ENCODE measurements at regions not wholly inside any gene's neighbourhood (a gene's known extent, or its start where the extent isn't known, plus 50 kb on each side); places are given as distances from the start of the nearest gene placed in this dataset.
"Not testable (repeated sequence)": the region's sequence is repeated elsewhere in the genome, so short reads cannot be mapped to it uniquely, and the experiment has no call there.

- Histone ChIP-seq H3K9me3 (ENCODE audit: control extremely low read depth in 1 of 5, control insufficient read depth in 4 of 5, insufficient read depth in 2 of 5, low read depth in 1 of 5, low read length in 4 of 5) (no peaks in the 10 kb centered on the region), H3K4me3 (ENCODE audit: control insufficient read depth in 1 of 7, extremely low read depth in 1 of 7, insufficient read depth in 4 of 7, low read depth in 2 of 7, low read length in 6 of 7) (no peak overlapping the region), H3K36me3 (ENCODE audit: control insufficient read depth in 4 of 4, insufficient read depth in 4 of 4, low read length in 3 of 4) (no peaks in the 10 kb centered on the region), H3K27me3 (replicated peaks in 2 of 5; ENCODE audit: control insufficient read depth in 4 of 5, insufficient read depth in 5 of 5, low read length in 4 of 5) (no peaks in the 10 kb centered on the region), H3K4me1 (ENCODE audit: control extremely low read depth in 1 of 4, control insufficient read depth in 4 of 4, insufficient read depth in 4 of 4, low read length in 3 of 4) (peaks cover 0 to 10% (median 4%) of the 10 kb centered on the region in 4 experiments), H3K27ac (ENCODE audit: insufficient read depth in 1 of 2, low read depth in 1 of 2, low read length in 2 of 2, poor library complexity in 1 of 2, severe bottlenecking in 2 of 2) (no peak overlapping the region)
- WGBS (ENCODE audit: insufficient coverage), result no CpG with 5 or more reads among the region's 4 CpGs
- POLR2A ChIA-PET, result no interaction called here
- DNase-seq, result no peak
- CTCF ChIA-PET, result no interaction called here
These were observed 498.8 kb downstream of the TMEM135 start for GRCh38 chr11:87536565-87536964.

- ChIA-PET POLR2A (no interaction called here), CTCF (no interaction called here)
- H3K4me3 ChIP-seq (ENCODE audit: control insufficient read depth in 1 of 7, extremely low read depth in 1 of 7, insufficient read depth in 4 of 7, low read depth in 2 of 7, low read length in 6 of 7), result no peak overlapping the region
- H3K9me3 ChIP-seq (ENCODE audit: control extremely low read depth in 1 of 5, control insufficient read depth in 4 of 5, insufficient read depth in 2 of 5, low read depth in 1 of 5, low read length in 4 of 5), result no peaks in the 10 kb centered on the region
- no peak for DNase-seq
- no peak overlapping the region for H3K27ac ChIP-seq (ENCODE audit: insufficient read depth in 1 of 2, low read depth in 1 of 2, low read length in 2 of 2, poor library complexity in 1 of 2, severe bottlenecking in 2 of 2)
- H3K27me3 ChIP-seq (replicated peaks in 2 of 5; ENCODE audit: control insufficient read depth in 4 of 5, insufficient read depth in 5 of 5, low read length in 4 of 5), result no peaks in the 10 kb centered on the region
- no peaks in the 10 kb centered on the region for H3K36me3 ChIP-seq (ENCODE audit: control insufficient read depth in 4 of 4, insufficient read depth in 4 of 4, low read length in 3 of 4)
- H3K4me1 ChIP-seq (ENCODE audit: control extremely low read depth in 1 of 4, control insufficient read depth in 4 of 4, insufficient read depth in 4 of 4, low read length in 3 of 4), result peaks cover 0 to 10% (median 4%) of the 10 kb centered on the region in 4 experiments
- WGBS (ENCODE audit: insufficient coverage), result 80% methylated on average over 1 of the region's 2 CpGs
These were observed 498.3 kb downstream of the TMEM135 start for GRCh38 chr11:87536016-87536415.

- Histone ChIP-seq H3K36me3 (ENCODE audit: control insufficient read depth in 4 of 4, insufficient read depth in 4 of 4, low read length in 3 of 4) (no peaks in the 10 kb centered on the region), H3K27ac (ENCODE audit: insufficient read depth in 1 of 2, low read depth in 1 of 2, low read length in 2 of 2, poor library complexity in 1 of 2, severe bottlenecking in 2 of 2) (no peak overlapping the region), H3K4me3 (ENCODE audit: control insufficient read depth in 1 of 7, extremely low read depth in 1 of 7, insufficient read depth in 4 of 7, low read depth in 2 of 7, low read length in 6 of 7) (no peak overlapping the region), H3K9me3 (ENCODE audit: control extremely low read depth in 1 of 5, control insufficient read depth in 4 of 5, insufficient read depth in 2 of 5, low read depth in 1 of 5, low read length in 4 of 5) (no peaks in the 10 kb centered on the region), H3K4me1 (ENCODE audit: control extremely low read depth in 1 of 4, control insufficient read depth in 4 of 4, insufficient read depth in 4 of 4, low read length in 3 of 4) (peaks cover 0 to 10% (median 4%) of the 10 kb centered on the region in 4 experiments), H3K27me3 (replicated peaks in 2 of 5; ENCODE audit: control insufficient read depth in 4 of 5, insufficient read depth in 5 of 5, low read length in 4 of 5) (no peaks in the 10 kb centered on the region)
- no peak for DNase-seq
- POLR2A ChIA-PET, result no interaction called here
- CTCF ChIA-PET, result no interaction called here
- 100% methylated on average over 1 of the region's 4 CpGs for WGBS (ENCODE audit: insufficient coverage)
These were observed 497.8 kb downstream of the TMEM135 start for GRCh38 chr11:87535513-87535912.

- CTCF ChIA-PET; H3K4me1 ChIP-seq (ENCODE audit: control extremely low read depth in 1 of 4, control insufficient read depth in 4 of 4, insufficient read depth in 4 of 4, low read length in 3 of 4); POLR2A ChIA-PET; H3K4me3 ChIP-seq (ENCODE audit: control insufficient read depth in 1 of 7, extremely low read depth in 1 of 7, insufficient read depth in 4 of 7, low read depth in 2 of 7, low read length in 6 of 7); H3K36me3 ChIP-seq (ENCODE audit: control insufficient read depth in 4 of 4, insufficient read depth in 4 of 4, low read length in 3 of 4); H3K9me3 ChIP-seq (ENCODE audit: control extremely low read depth in 1 of 5, control insufficient read depth in 4 of 5, insufficient read depth in 2 of 5, low read depth in 1 of 5, low read length in 4 of 5); DNase-seq; H3K27ac ChIP-seq (ENCODE audit: insufficient read depth in 1 of 2, low read depth in 1 of 2, low read length in 2 of 2, poor library complexity in 1 of 2, severe bottlenecking in 2 of 2); H3K27me3 ChIP-seq (replicated peaks in 2 of 5; ENCODE audit: control insufficient read depth in 4 of 5, insufficient read depth in 5 of 5, low read length in 4 of 5): not testable (repeated sequence)
These were observed 494.1 kb downstream of the TMEM135 start for GRCh38 chr11:87531835-87532234.

- no peak for DNase-seq
- 100% methylated on average over 1 of the region's 1 CpG for WGBS (ENCODE audit: insufficient coverage)
- Histone ChIP-seq H3K36me3 (ENCODE audit: control insufficient read depth in 4 of 4, insufficient read depth in 4 of 4, low read length in 3 of 4) (no peaks in the 10 kb centered on the region), H3K4me3 (ENCODE audit: control insufficient read depth in 1 of 7, extremely low read depth in 1 of 7, insufficient read depth in 4 of 7, low read depth in 2 of 7, low read length in 6 of 7) (no peak overlapping the region), H3K9me3 (ENCODE audit: control extremely low read depth in 1 of 5, control insufficient read depth in 4 of 5, insufficient read depth in 2 of 5, low read depth in 1 of 5, low read length in 4 of 5) (peaks cover 0 to 9% (median 9%) of the 10 kb centered on the region in 5 experiments), H3K27me3 (replicated peaks in 2 of 5; ENCODE audit: control insufficient read depth in 4 of 5, insufficient read depth in 5 of 5, low read length in 4 of 5) (no peaks in the 10 kb centered on the region), H3K4me1 (ENCODE audit: control extremely low read depth in 1 of 4, control insufficient read depth in 4 of 4, insufficient read depth in 4 of 4, low read length in 3 of 4) (peaks cover 0 to 3% (median 0%) of the 10 kb centered on the region in 4 experiments), H3K27ac (ENCODE audit: insufficient read depth in 1 of 2, low read depth in 1 of 2, low read length in 2 of 2, poor library complexity in 1 of 2, severe bottlenecking in 2 of 2) (no peak overlapping the region)
- ChIA-PET POLR2A (no interaction called here), CTCF (no interaction called here)
These were observed 491.8 kb downstream of the TMEM135 start for GRCh38 chr11:87529486-87529885.

GRCh38 chr11:87528752-87529151 lies 491.0 kb downstream of the TMEM135 start:
- WGBS (ENCODE audit: insufficient coverage), result 100% methylated on average over 2 of the region's 3 CpGs
- POLR2A ChIA-PET, result no interaction called here

GRCh38 chr11:87523276-87523675 lies 485.5 kb downstream of the TMEM135 start:
- Histone ChIP-seq H3K27ac (ENCODE audit: insufficient read depth in 1 of 2, low read depth in 1 of 2, low read length in 2 of 2, poor library complexity in 1 of 2, severe bottlenecking in 2 of 2) (no peak overlapping the region), H3K9me3 (ENCODE audit: control extremely low read depth in 1 of 5, control insufficient read depth in 4 of 5, insufficient read depth in 2 of 5, low read depth in 1 of 5, low read length in 4 of 5) (peaks cover 0 to 11% (median 4%) of the 10 kb centered on the region in 5 experiments), H3K4me1 (ENCODE audit: control extremely low read depth in 1 of 4, control insufficient read depth in 4 of 4, insufficient read depth in 4 of 4, low read length in 3 of 4) (peaks cover 0 to 29% (median 10%) of the 10 kb centered on the region in 4 experiments), H3K36me3 (ENCODE audit: control insufficient read depth in 4 of 4, insufficient read depth in 4 of 4, low read length in 3 of 4) (no peaks in the 10 kb centered on the region), H3K27me3 (replicated peaks in 2 of 5; ENCODE audit: control insufficient read depth in 4 of 5, insufficient read depth in 5 of 5, low read length in 4 of 5) (no peaks in the 10 kb centered on the region), H3K4me3 (ENCODE audit: control insufficient read depth in 1 of 7, extremely low read depth in 1 of 7, insufficient read depth in 4 of 7, low read depth in 2 of 7, low read length in 6 of 7) (no peak overlapping the region)
- CTCF ChIA-PET, result no interaction called here
- DNase-seq, result peak; percentile 29 to 81 (median 73)
- POLR2A ChIA-PET, result no interaction called here

More at GRCh38 chr11:87528752-87529151, 491.0 kb downstream of the TMEM135 start:
- Histone ChIP-seq H3K36me3 (ENCODE audit: control insufficient read depth in 4 of 4, insufficient read depth in 4 of 4, low read length in 3 of 4) (no peaks in the 10 kb centered on the region), H3K4me1 (ENCODE audit: control extremely low read depth in 1 of 4, control insufficient read depth in 4 of 4, insufficient read depth in 4 of 4, low read length in 3 of 4) (peaks cover 0 to 5% (median 0%) of the 10 kb centered on the region in 4 experiments), H3K27ac (ENCODE audit: insufficient read depth in 1 of 2, low read depth in 1 of 2, low read length in 2 of 2, poor library complexity in 1 of 2, severe bottlenecking in 2 of 2) (no peak overlapping the region), H3K4me3 (ENCODE audit: control insufficient read depth in 1 of 7, extremely low read depth in 1 of 7, insufficient read depth in 4 of 7, low read depth in 2 of 7, low read length in 6 of 7) (no peak overlapping the region), H3K9me3 (ENCODE audit: control extremely low read depth in 1 of 5, control insufficient read depth in 4 of 5, insufficient read depth in 2 of 5, low read depth in 1 of 5, low read length in 4 of 5) (peaks cover 0 to 14% (median 9%) of the 10 kb centered on the region in 5 experiments), H3K27me3 (replicated peaks in 2 of 5; ENCODE audit: control insufficient read depth in 4 of 5, insufficient read depth in 5 of 5, low read length in 4 of 5) (no peaks in the 10 kb centered on the region)
- CTCF ChIA-PET, result no interaction called here
- DNase-seq, result no peak

Measured in common myeloid progenitor, CD34-positive (primary cell).